Left lobe of liver (tissue), 2 donors: ENCODE measurements at regions not wholly inside any gene's neighbourhood (a gene's known extent, or its start where the extent isn't known, plus 50 kb on each side); places are given as distances from the start of the nearest gene placed in this dataset.
"Not testable (repeated sequence)": the region's sequence is repeated elsewhere in the genome, so short reads cannot be mapped to it uniquely, and the experiment has no call there.

Source experiments
- ATAC-seq: fragments of 200-7000 bp; cut with Tn5 transposase; one replicate; pipeline ENCODE4 v1.9.1; 2020; ENCODE audit warnings: mild to moderate bottlenecking, moderate library complexity
- DNase-seq: peaks from one replicate; pipeline ENCODE4 v3.0.0-alpha.2; 2020; ENCODE audit warnings: low spot score
- donor health status: DM: no; HTN: no; CAD: no; lungs with moderate emphysema.
- donor health status: DM: no; HTN: yes; CAD: no.

- ATAC-seq: no peak
- DNase-seq: no peak
Measured at GRCh38 chr4:27917381-27917780, 1056.7 kb downstream of the STIM2 start.

- DNase-seq (no peak), ATAC-seq (no peak)
Measured at GRCh38 chr4:27921231-27921630, 1060.6 kb downstream of the STIM2 start.

- ATAC-seq (no peak), DNase-seq (no peak)
Measured at GRCh38 chr4:27928761-27929540, 1068.3 kb downstream of the STIM2 start.

GRCh38 chr4:27930291-27930690 is 1069.7 kb downstream of the STIM2 start:
- ATAC-seq: no peak
- DNase-seq: no peak

GRCh38 chr4:27930976-27931375 is 1070.3 kb downstream of the STIM2 start:
- DNase-seq (no peak), ATAC-seq (no peak)

GRCh38 chr4:27931584-27931983 is 1070.9 kb downstream of the STIM2 start:
- DNase-seq (no peak), ATAC-seq (no peak)

- ATAC-seq: no peak
- DNase-seq: no peak
Measured at GRCh38 chr4:27934871-27935270, 1074.2 kb downstream of the STIM2 start.

- DNase-seq (no peak), ATAC-seq (no peak)
Measured at GRCh38 chr4:27946799-27947198, 1086.2 kb downstream of the STIM2 start.

GRCh38 chr4:27947302-27947701 is 1086.7 kb downstream of the STIM2 start:
- no peak for ATAC-seq
- DNase-seq: no peak

GRCh38 chr4:27964095-27964494 is 1103.5 kb downstream of the STIM2 start:
- ATAC-seq (no peak), DNase-seq (no peak)

- no peak for ATAC-seq
- DNase-seq: no peak
Measured at GRCh38 chr4:27966664-27967063, 1106.0 kb downstream of the STIM2 start.

- DNase-seq (no peak), ATAC-seq (no peak)
Measured at GRCh38 chr4:27973056-27973455, 1112.4 kb downstream of the STIM2 start.

- DNase-seq: no peak
- no peak for ATAC-seq
Measured at GRCh38 chr4:27973700-27974099, 1113.1 kb downstream of the STIM2 start.

GRCh38 chr4:27974339-27974738 is 1113.7 kb downstream of the STIM2 start:
- ATAC-seq: no peak

GRCh38 chr4:27974881-27975280 is 1114.2 kb downstream of the STIM2 start:
- ATAC-seq: not testable (repeated sequence)

More at GRCh38 chr4:27974339-27974738, 1113.7 kb downstream of the STIM2 start:
- DNase-seq: no peak

GRCh38 chr4:27978427-27979109 is 1117.9 kb downstream of the STIM2 start:
- ATAC-seq, DNase-seq: not testable (repeated sequence)

More at GRCh38 chr4:27974881-27975280, 1114.2 kb downstream of the STIM2 start:
- not testable (repeated sequence) for DNase-seq

- ATAC-seq: no peak
- no peak for DNase-seq
Measured at GRCh38 chr4:27985522-27985921, 1124.9 kb downstream of the STIM2 start.

- DNase-seq (no peak), ATAC-seq (no peak)
Measured at GRCh38 chr4:27986476-27986875, 1125.8 kb downstream of the STIM2 start.

GRCh38 chr4:28001698-28002097 is 1141.1 kb downstream of the STIM2 start:
- DNase-seq (no peak), ATAC-seq (no peak)

- DNase-seq (no peak), ATAC-seq (no peak)
Measured at GRCh38 chr4:28004520-28004919, 1143.9 kb downstream of the STIM2 start.

GRCh38 chr4:28006021-28006420 is 1145.4 kb downstream of the STIM2 start:
- DNase-seq: no peak
- ATAC-seq: no peak

- DNase-seq (no peak), ATAC-seq (no peak)
Measured at GRCh38 chr4:28007693-28008092, 1147.1 kb downstream of the STIM2 start.
